Activated naive CD4-positive, alpha-beta T cell treated with anti-CD3 and anti-CD28 coated beads, Interleukin-2, amount 10 ng/mL, durations not matched to agents 7 days and 5 days (primary cell): ENCODE measurements at regions not wholly inside any gene's neighbourhood (a gene's known extent, or its start where the extent isn't known, plus 50 kb on each side); places are given as distances from the start of the nearest gene placed in this dataset.
"Not testable (repeated sequence)": the region's sequence is repeated elsewhere in the genome, so short reads cannot be mapped to it uniquely, and the experiment has no call there.

Source experiments
- CTCF ChIA-PET: fragments of 350-600 bp; sonication (Branson Sonifier 250); formaldehyde crosslinking; loops from one replicate; lab custom pipeline; 2021; ENCODE audit warnings: antibody characterized with exemption; lab: Charles Lee
- DNase-seq: peaks from one replicate; pipeline ENCODE4 v3.0.0-alpha.2; 2020
- H3K27ac Mint-ChIP-seq: one replicate; pipeline ENCODE4 v1.8.0; 2021; ENCODE audit warnings: mild to moderate bottlenecking, moderate library complexity, mixed read lengths
- H3K27me3 Mint-ChIP-seq: one replicate; pipeline ENCODE4 v1.8.0; 2021; ENCODE audit warnings: mild to moderate bottlenecking, mixed read lengths
- H3K36me3 Mint-ChIP-seq: one replicate; pipeline ENCODE4 v1.8.0; 2021; ENCODE audit warnings: mixed read lengths
- H3K4me1 Mint-ChIP-seq: one replicate; pipeline ENCODE4 v1.8.0; 2021; ENCODE audit warnings: mixed read lengths
- H3K4me3 Mint-ChIP-seq: one replicate; pipeline ENCODE4 v1.8.0; 2021; ENCODE audit warnings: mild to moderate bottlenecking, moderate library complexity, mixed read lengths
- H3K9me3 Mint-ChIP-seq: one replicate; pipeline ENCODE4 v1.8.0; 2021; ENCODE audit warnings: mixed read lengths

DNA sequence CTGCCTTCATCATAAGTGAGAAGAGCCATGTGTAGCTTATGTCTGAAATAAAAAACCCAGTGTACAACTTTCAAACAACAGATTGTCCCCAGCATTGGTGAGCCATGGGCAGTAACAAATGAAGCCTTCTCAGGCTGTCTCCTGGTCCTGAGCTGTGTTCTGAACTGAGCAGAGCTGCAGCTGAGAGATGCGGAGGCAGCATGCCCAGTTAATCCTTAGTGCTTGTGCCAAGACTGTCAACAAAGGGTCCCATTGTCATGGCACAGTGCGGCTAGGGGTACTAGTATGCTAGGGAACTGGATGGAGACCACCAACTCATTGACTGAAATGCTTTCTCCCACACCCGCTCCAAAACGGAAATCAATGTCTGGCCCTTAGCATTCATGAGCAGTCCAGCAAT is 154.3 kb downstream of the RMST start:
- peaks cover 8% of the 10 kb centered on the region for H3K9me3 Mint-ChIP-seq
- no peaks in the 10 kb centered on the region for H3K36me3 Mint-ChIP-seq
- CTCF ChIA-PET = no interaction called here
- no peak overlapping the region for H3K4me3 Mint-ChIP-seq
- DNase-seq = no peak
- H3K27ac Mint-ChIP-seq = no peak overlapping the region
- no peaks in the 10 kb centered on the region for H3K27me3 Mint-ChIP-seq
- H3K4me1 Mint-ChIP-seq = no peaks in the 10 kb centered on the region

GRCh38 chr12:97628962-97629361 is 166.4 kb downstream of the RMST start:
- no peaks in the 10 kb centered on the region for H3K9me3 Mint-ChIP-seq
- H3K36me3 Mint-ChIP-seq = no peaks in the 10 kb centered on the region
- no peak overlapping the region for H3K27ac Mint-ChIP-seq
- CTCF ChIA-PET = no interaction called here
- no peak overlapping the region for H3K4me3 Mint-ChIP-seq
- DNase-seq = no peak
- H3K27me3 Mint-ChIP-seq = no peaks in the 10 kb centered on the region
- H3K4me1 Mint-ChIP-seq = no peaks in the 10 kb centered on the region

GRCh38 chr12:97629382-97629781 is 166.8 kb downstream of the RMST start:
- CTCF ChIA-PET = no interaction called here
- no peaks in the 10 kb centered on the region for H3K4me1 Mint-ChIP-seq

GRCh38 chr12:97630356-97630755 is 167.8 kb downstream of the RMST start:
- H3K4me1 Mint-ChIP-seq = no peaks in the 10 kb centered on the region
- H3K36me3 Mint-ChIP-seq = no peaks in the 10 kb centered on the region
- no peak overlapping the region for H3K4me3 Mint-ChIP-seq
- no peaks in the 10 kb centered on the region for H3K27me3 Mint-ChIP-seq
- DNase-seq = no peak
- H3K27ac Mint-ChIP-seq = no peak overlapping the region
- peaks cover 3% of the 10 kb centered on the region for H3K9me3 Mint-ChIP-seq
- CTCF ChIA-PET = no interaction called here

More at GRCh38 chr12:97629382-97629781, 166.8 kb downstream of the RMST start:
- Mint-ChIP-seq H3K36me3 (no peaks in the 10 kb centered on the region), H3K4me3 (no peak overlapping the region), H3K9me3 (no peaks in the 10 kb centered on the region), H3K27ac (no peak overlapping the region), H3K27me3 (no peaks in the 10 kb centered on the region)
- DNase-seq = no peak

DNA sequence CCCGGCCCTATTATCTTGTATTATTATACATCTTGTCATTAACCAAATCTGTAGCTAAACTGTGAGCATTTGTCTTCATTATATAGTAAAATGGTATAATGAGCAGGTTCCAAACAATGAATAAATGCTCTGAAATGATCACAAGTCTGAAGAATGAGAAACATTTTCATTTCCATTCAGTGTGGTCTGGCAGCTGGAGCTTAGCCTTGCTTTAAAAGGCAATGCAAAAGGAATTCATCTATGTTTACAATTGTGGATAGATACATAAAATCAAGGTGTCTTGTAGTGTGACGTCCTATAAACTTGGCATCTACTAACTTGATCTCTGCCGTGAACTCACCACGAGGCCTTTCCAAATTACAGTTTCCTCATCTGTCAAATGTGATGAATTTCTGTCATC is 168.3 kb downstream of the RMST start:
- no peak overlapping the region for H3K27ac Mint-ChIP-seq
- no peak for DNase-seq
- H3K4me1 Mint-ChIP-seq = no peaks in the 10 kb centered on the region
- no peaks in the 10 kb centered on the region for H3K36me3 Mint-ChIP-seq
- H3K9me3 Mint-ChIP-seq = peaks cover 4% of the 10 kb centered on the region
- no peak overlapping the region for H3K4me3 Mint-ChIP-seq
- CTCF ChIA-PET = no interaction called here
- H3K27me3 Mint-ChIP-seq = no peaks in the 10 kb centered on the region

GRCh38 chr12:97637770-97638169 is 175.2 kb downstream of the RMST start:
- Mint-ChIP-seq H3K4me1 (no peaks in the 10 kb centered on the region), H3K36me3 (no peaks in the 10 kb centered on the region), H3K27ac (no peak overlapping the region), H3K27me3 (no peaks in the 10 kb centered on the region), H3K9me3 (peaks cover 4% of the 10 kb centered on the region), H3K4me3 (no peak overlapping the region)
- CTCF ChIA-PET = no interaction called here
- DNase-seq = no peak

DNA sequence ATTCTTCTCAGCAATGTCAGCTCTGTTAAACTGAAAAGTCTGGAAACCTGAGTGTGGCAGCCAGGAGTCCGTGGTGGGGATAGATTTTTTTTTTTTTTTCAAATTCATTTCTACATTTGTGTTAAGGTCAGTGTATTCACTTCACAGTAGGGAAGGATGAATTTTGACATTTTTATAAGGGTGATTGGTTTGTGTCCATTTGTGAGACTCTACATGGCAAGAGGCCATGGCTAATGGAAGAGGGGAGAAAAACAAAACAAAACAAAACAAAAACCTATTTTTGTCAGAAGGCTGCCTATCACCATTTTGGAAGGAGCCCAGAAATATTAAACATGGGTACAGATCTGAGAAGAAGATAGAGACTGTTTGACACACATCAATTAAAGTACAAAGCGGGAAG is 176.1 kb downstream of the RMST start:
- H3K4me3 Mint-ChIP-seq = no peak overlapping the region
- CTCF ChIA-PET = no interaction called here
- H3K9me3 Mint-ChIP-seq = peaks cover 4% of the 10 kb centered on the region
- H3K27me3 Mint-ChIP-seq = no peaks in the 10 kb centered on the region
- H3K27ac Mint-ChIP-seq = no peak overlapping the region
- DNase-seq = no peak
- H3K36me3 Mint-ChIP-seq = no peaks in the 10 kb centered on the region
- no peaks in the 10 kb centered on the region for H3K4me1 Mint-ChIP-seq

GRCh38 chr12:97639702-97640101 is 177.1 kb downstream of the RMST start:
- no peaks in the 10 kb centered on the region for H3K27me3 Mint-ChIP-seq
- H3K27ac Mint-ChIP-seq = no peak overlapping the region
- CTCF ChIA-PET = no interaction called here
- no peaks in the 10 kb centered on the region for H3K36me3 Mint-ChIP-seq
- H3K9me3 Mint-ChIP-seq = peaks cover 4% of the 10 kb centered on the region
- no peak overlapping the region for H3K4me3 Mint-ChIP-seq
- DNase-seq = no peak
- no peaks in the 10 kb centered on the region for H3K4me1 Mint-ChIP-seq

- H3K27ac Mint-ChIP-seq = no peak overlapping the region
- no peaks in the 10 kb centered on the region for H3K27me3 Mint-ChIP-seq
- no peaks in the 10 kb centered on the region for H3K9me3 Mint-ChIP-seq
- CTCF ChIA-PET = no interaction called here
- no peaks in the 10 kb centered on the region for H3K4me1 Mint-ChIP-seq
- no peaks in the 10 kb centered on the region for H3K36me3 Mint-ChIP-seq
- no peak for DNase-seq
- no peak overlapping the region for H3K4me3 Mint-ChIP-seq
Measured at GRCh38 chr12:97640826-97641225, 178.2 kb downstream of the RMST start.

GRCh38 chr12:97642911-97643310 is 180.3 kb downstream of the RMST start:
- no peak for DNase-seq
- Mint-ChIP-seq H3K27ac (no peak overlapping the region), H3K4me1 (no peaks in the 10 kb centered on the region), H3K36me3 (no peaks in the 10 kb centered on the region), H3K27me3 (no peaks in the 10 kb centered on the region), H3K4me3 (no peak overlapping the region), H3K9me3 (no peaks in the 10 kb centered on the region)
- CTCF ChIA-PET = no interaction called here

GRCh38 chr12:97643924-97644323 is 181.3 kb downstream of the RMST start:
- Mint-ChIP-seq H3K27ac (no peak overlapping the region), H3K9me3 (no peaks in the 10 kb centered on the region), H3K4me3 (no peak overlapping the region), H3K27me3 (no peaks in the 10 kb centered on the region), H3K36me3 (no peaks in the 10 kb centered on the region), H3K4me1 (no peaks in the 10 kb centered on the region)
- no peak for DNase-seq
- CTCF ChIA-PET = no interaction called here

DNA sequence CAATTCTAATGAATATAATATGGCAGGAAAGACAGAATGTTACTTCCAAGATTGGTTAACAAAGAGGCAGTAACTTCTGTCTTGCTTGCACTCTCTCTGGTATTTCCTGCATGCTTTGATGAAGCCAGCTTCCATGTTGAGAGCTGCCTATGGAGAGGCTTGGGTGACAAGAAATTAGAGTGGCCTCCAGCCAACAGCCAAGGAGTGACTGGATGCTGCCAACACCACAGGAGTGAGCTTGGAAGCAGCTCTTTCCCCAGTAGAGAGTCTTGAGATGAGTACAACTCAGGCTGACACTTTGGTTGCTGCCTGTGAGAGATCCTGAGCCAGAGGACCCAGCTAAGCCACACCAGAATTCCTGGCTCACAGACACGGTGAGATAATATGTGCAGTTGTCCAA is 183.1 kb downstream of the RMST start:
- Mint-ChIP-seq H3K9me3 (no peaks in the 10 kb centered on the region), H3K27me3 (no peaks in the 10 kb centered on the region), H3K4me1 (no peaks in the 10 kb centered on the region), H3K27ac (no peak overlapping the region), H3K36me3 (no peaks in the 10 kb centered on the region), H3K4me3 (no peak overlapping the region)
- no peak for DNase-seq
- CTCF ChIA-PET = no interaction called here

DNA sequence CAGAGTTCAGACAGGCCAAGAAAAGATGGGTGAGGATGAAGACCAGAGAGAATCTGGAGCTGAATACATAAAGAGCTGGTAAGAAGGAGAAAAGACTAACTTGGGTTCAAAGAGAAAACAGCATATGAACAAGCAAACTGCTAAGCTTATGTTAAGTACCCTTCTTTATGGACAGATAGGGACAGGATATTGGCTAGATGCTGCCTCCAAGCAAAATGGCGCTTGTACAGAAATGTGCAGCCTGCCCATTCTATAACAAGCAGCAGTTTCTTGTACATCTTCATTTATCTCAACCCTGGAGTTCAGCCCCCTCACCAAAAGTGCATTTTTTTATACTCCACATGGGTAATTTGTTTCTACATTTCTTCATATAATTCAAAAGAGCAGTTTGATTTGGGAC is 184.5 kb downstream of the RMST start:
- no peak overlapping the region for H3K4me3 Mint-ChIP-seq
- no peak for DNase-seq
- no peaks in the 10 kb centered on the region for H3K4me1 Mint-ChIP-seq
- no peaks in the 10 kb centered on the region for H3K36me3 Mint-ChIP-seq
- H3K27ac Mint-ChIP-seq = no peak overlapping the region
- H3K9me3 Mint-ChIP-seq = no peaks in the 10 kb centered on the region
- CTCF ChIA-PET = no interaction called here
- H3K27me3 Mint-ChIP-seq = no peaks in the 10 kb centered on the region

- H3K36me3 Mint-ChIP-seq = no peaks in the 10 kb centered on the region
- DNase-seq = no peak
- no peaks in the 10 kb centered on the region for H3K27me3 Mint-ChIP-seq
- no peaks in the 10 kb centered on the region for H3K4me1 Mint-ChIP-seq
- no peak overlapping the region for H3K4me3 Mint-ChIP-seq
- H3K9me3 Mint-ChIP-seq = no peaks in the 10 kb centered on the region
- CTCF ChIA-PET = interaction anchor here (1.1 kb wide), 1 partner anchor 18 kb away, joined by 4 read pairs; no protein-coding TSS in a partner anchor
- H3K27ac Mint-ChIP-seq = no peak overlapping the region
Measured at GRCh38 chr12:97650242-97650641, 187.6 kb downstream of the RMST start.

GRCh38 chr12:97656548-97656947 is 193.9 kb downstream of the RMST start:
- H3K4me3 Mint-ChIP-seq, CTCF ChIA-PET: not testable (repeated sequence)

More at GRCh38 chr12:97656548-97656947, 193.9 kb downstream of the RMST start:
- not testable (repeated sequence) for H3K27me3 Mint-ChIP-seq, H3K27ac Mint-ChIP-seq, H3K9me3 Mint-ChIP-seq, H3K4me1 Mint-ChIP-seq, H3K36me3 Mint-ChIP-seq, DNase-seq
